ENCODE measurements at regions not wholly inside any gene's neighbourhood (a gene's known extent, or its start where the extent isn't known, plus 50 kb on each side); places are given as distances from the start of the nearest gene placed in this dataset.

DNA sequence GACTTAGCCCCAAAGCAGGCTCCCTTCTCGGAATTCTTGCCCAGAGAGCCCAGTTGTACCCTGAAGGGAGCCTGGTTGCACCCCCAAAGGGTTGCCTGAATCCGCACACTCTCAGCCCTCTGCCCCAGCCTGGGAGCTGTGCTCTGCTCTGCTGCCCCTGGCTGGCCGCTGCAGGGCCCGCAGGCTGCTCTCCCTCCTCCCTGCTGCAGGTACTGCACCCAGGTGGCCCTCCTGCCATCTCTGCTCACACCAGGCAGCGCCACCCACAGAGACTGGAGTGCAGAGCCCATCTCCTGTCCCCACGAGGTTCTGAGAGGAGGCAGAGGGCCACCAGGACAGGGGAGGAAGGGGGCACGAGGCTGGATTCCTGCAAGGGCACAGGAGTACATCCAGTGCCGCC, 134.2 kb upstream of the NSMCE3 start:
- ATAC-seq, result no peak
- intact Hi-C loops (cut with micrococcal nuclease), result no loop called here
- no peak for DNase-seq

GRCh38 chr15:29401644-29402043, 132.0 kb upstream of the NSMCE3 start:
- ATAC-seq, result no peak
- DNase-seq, result no peak
- intact Hi-C loops (cut with micrococcal nuclease), result no loop called here

DNA sequence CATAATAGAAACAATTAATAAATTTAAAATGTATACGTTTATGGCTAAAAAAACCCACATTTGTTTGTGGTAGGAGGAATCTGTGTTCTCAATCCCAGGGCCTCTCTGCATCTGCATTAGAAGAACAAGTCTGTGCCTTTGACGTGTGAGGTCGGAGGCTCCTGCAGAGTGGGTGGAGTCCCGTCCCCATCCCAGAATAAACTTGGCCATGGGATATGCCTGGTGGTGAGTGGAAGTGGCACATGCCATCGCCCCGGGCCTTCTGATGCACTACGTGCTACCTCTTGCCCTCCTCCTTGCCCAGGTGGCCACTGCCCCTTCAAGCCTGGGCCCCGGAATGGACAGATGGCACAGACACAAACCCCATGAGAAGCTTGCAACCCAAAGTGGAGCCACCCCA, 131.1 kb upstream of the NSMCE3 start:
- ATAC-seq, result no peak
- intact Hi-C loops (cut with micrococcal nuclease), result no loop called here
- DNase-seq, result no peak

DNA sequence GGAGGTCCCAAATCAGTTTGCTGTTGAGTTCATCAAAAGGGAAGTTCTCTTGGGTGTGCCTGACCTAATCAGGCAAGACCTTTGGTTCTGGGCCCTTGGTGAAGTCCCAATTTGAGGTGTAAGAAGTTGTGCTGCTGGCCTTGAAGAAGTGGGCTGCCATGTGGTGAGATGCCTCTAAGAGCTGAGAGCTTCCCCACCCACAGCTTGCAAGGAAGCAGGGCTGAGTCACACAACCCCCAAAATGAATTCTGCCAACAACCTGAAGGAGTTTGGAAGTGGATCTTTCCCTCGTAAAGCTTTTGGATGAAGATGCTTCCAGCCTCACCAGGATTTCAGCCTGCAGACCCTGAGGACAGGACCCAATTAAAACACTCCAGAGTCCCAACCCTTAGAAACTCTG, 129.3 kb upstream of the NSMCE3 start:
- DNase-seq (no peak), ATAC-seq (no peak)
- intact Hi-C loops (cut with micrococcal nuclease), result no loop called here

GRCh38 chr15:29396176-29396811, 126.7 kb upstream of the NSMCE3 start:
- intact Hi-C loops (cut with micrococcal nuclease), result no loop called here
- no peak for ATAC-seq

GRCh38 chr15:29393443-29393842, 123.8 kb upstream of the NSMCE3 start:
- no peak for DNase-seq
- intact Hi-C loops (cut with micrococcal nuclease), result no loop called here
- no peak for ATAC-seq

More at GRCh38 chr15:29396176-29396811, 126.7 kb upstream of the NSMCE3 start:
- DNase-seq, result no peak

GRCh38 chr15:29392358-29392757, 122.7 kb upstream of the NSMCE3 start:
- ATAC-seq (no peak), DNase-seq (no peak)
- intact Hi-C loops (cut with micrococcal nuclease), result no loop called here

DNA sequence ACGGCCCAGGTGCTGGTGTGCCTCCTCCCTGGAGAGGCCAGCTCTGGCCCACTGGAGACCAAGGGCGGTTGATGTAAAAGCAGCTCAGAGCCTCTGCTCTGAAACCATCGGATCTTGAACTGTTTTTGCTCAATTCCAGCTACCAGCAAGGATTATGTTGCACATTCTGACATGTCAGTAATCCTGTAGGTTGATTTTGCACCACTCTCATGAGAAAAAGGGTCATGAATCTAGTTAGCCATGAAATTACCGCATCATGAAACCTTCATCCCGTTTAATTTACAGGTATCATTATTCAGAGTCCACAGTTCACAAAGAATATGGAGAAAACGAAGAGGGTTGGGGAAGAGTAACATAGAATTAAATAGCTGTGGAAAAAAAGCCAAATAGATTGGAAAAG, 120.4 kb upstream of the NSMCE3 start:
- ATAC-seq (no peak), DNase-seq (no peak)
- intact Hi-C loops (cut with micrococcal nuclease), result no loop called here

GRCh38 chr15:29386523-29386922, 116.9 kb upstream of the NSMCE3 start:
- no peak for DNase-seq
- ATAC-seq, result no peak
- intact Hi-C loops (cut with micrococcal nuclease), result no loop called here

- no peak for DNase-seq
- intact Hi-C loops (cut with micrococcal nuclease), result no loop called here
- no peak for ATAC-seq
Measured at GRCh38 chr15:29383367-29383766, 113.7 kb upstream of the NSMCE3 start.

- DNase-seq (no peak), ATAC-seq (no peak)
- intact Hi-C loops (cut with micrococcal nuclease), result no loop called here
Measured at GRCh38 chr15:29382862-29383261, 113.2 kb upstream of the NSMCE3 start.

GRCh38 chr15:29380466-29380865, 110.8 kb upstream of the NSMCE3 start:
- DNase-seq (no peak), ATAC-seq (no peak)
- intact Hi-C loops (cut with micrococcal nuclease), result no loop called here

GRCh38 chr15:29379647-29380046, 110.0 kb upstream of the NSMCE3 start:
- DNase-seq (no peak), ATAC-seq (no peak)
- intact Hi-C loops (cut with micrococcal nuclease), result no loop called here

GRCh38 chr15:29377161-29377560, 107.5 kb upstream of the NSMCE3 start:
- no peak for ATAC-seq
- intact Hi-C loops (cut with micrococcal nuclease), result no loop called here
- DNase-seq, result no peak

GRCh38 chr15:29376590-29376989, 107.0 kb upstream of the NSMCE3 start:
- DNase-seq (no peak), ATAC-seq (no peak)
- intact Hi-C loops (cut with micrococcal nuclease), result no loop called here

DNA sequence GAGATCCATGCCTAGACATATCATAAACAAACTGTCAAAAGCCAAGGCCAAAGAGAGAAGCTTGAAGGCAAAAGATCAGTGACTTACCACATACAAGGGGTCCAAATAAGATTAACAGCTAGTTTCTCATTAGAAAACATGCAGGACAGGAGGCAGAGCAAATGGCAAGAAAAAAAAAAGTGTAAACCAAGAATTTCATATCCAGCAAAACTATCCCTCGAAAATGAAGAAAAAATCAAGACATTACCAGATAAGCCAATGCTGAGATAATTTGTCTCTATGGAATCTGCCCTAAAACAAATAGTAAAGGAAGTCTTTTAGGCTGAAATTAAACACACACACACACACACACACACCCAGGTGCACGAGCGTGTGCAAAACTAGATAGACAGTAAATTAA, 99.6 kb upstream of the NSMCE3 start:
- DNase-seq, result no peak
- ATAC-seq, result no peak
- intact Hi-C loops (cut with micrococcal nuclease), result no loop called here

DNA sequence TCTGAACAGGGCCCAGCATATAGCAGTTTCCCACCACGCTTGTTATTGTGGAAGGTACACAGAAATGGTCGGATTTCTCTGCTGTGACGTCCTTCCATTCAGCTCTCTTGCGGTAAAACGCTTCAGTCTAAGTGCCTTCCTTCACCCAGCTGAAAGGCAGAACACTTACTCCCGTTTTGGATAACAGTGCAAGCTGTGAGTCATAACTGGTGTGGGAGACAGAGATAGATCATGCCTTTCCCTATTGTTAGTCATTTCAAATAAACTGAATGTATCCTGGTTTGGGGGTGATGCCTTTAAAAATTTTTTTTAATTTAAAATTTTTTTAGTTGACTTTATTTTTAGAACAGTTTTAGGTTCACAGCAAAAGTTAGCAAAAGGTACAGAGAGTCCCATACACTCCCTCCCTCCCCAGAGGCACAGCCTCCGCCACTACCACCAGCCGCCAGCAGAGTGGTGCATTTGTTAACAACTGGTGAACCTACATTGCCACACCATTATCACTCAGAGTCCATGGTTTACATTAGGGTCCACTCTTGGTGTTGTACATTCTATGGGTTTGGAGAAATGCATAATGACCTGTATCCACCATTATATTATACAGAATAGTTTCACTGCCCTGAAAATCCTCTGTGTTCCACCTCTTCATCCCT, 94.9 kb upstream of the NSMCE3 start:
- no peak for DNase-seq
- intact Hi-C loops (cut with micrococcal nuclease), result no loop called here
- ATAC-seq, result no peak

DNA sequence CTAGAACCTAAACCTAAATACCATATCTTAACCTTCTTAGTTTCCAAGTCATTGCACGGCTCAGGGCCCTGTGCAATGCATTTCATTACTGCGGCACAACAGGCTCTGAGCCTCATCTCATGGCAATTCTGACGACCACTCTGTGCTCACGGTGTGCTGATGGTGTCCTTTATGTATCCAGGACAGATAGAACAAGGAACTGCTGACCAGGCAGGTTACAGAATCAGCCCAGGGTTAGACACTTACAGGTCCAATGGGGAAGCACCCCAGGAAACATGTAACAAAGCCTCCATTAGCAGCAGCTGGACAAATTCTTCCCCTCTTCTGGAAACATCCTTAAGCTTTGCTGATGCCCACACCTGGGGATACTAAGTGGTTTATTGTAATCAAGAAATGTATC, 91.9 kb upstream of the NSMCE3 start:
- no peak for DNase-seq
- intact Hi-C loops (cut with micrococcal nuclease), result no loop called here
- no peak for ATAC-seq

- ATAC-seq (no peak), DNase-seq (no peak)
- intact Hi-C loops (cut with micrococcal nuclease), result no loop called here
Measured at GRCh38 chr15:29360152-29360551, 90.5 kb upstream of the NSMCE3 start.

GRCh38 chr15:29356786-29357185, 87.2 kb upstream of the NSMCE3 start:
- no peak for DNase-seq
- no peak for ATAC-seq
- intact Hi-C loops (cut with micrococcal nuclease), result no loop called here

DNA sequence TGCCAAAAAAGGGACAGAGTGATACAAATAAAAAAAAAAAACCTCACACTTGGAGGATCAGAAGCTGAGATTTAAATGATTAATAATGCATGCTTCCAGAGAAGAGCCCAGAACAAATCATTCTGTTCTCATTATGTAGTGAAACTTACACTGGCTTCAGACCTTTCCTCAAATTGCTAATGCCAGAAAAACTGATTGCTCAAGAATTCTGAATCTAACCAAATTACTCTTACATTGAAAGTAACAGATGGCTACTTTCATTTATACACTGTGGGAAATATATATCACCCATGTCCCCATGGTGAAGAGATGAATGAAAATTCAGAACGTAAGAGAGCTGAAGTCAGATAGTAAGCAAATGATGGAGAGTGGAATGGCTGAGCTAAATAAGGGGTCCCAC, 85.9 kb upstream of the NSMCE3 start:
- DNase-seq (no peak), ATAC-seq (no peak)
- intact Hi-C loops (cut with micrococcal nuclease), result no loop called here

Data from left ventricle myocardium superior (tissue), 1 donor.